Activated T-helper 2 cell treated with anti-CD3 and anti-CD28 coated beads, Interferon-gamma antibody, Interleukin-2, Interleukin-4, amounts not matched to agents 10 μg/mL and 5 μg/mL and 100 μg/mL, durations not matched to agents 14 hours and 24 hours and 36 hours (primary cell): ENCODE measurements at regions not wholly inside any gene's neighbourhood (a gene's known extent, or its start where the extent isn't known, plus 50 kb on each side); places are given as distances from the start of the nearest gene placed in this dataset.

Experiments
- DNase-seq: peaks from one replicate; pipeline ENCODE4 v3.0.0; 2021; ENCODE audit warnings: low spot score
- H3K27ac Mint-ChIP-seq: one replicate; pipeline ENCODE4 v1.8.0; 2021; ENCODE audit warnings: mixed read lengths
- H3K27me3 Mint-ChIP-seq: one replicate; pipeline ENCODE4 v1.8.0; 2021; ENCODE audit warnings: low read depth, mixed read lengths
- H3K36me3 Mint-ChIP-seq: one replicate; pipeline ENCODE4 v1.8.0; 2021; ENCODE audit warnings: low read depth, mixed read lengths
- H3K4me1 Mint-ChIP-seq: one replicate; pipeline ENCODE4 v1.8.0; 2021; ENCODE audit warnings: low read depth, mixed read lengths
- H3K4me3 Mint-ChIP-seq: one replicate; pipeline ENCODE4 v1.8.0; 2021; ENCODE audit warnings: low read depth, mild to moderate bottlenecking, moderate library complexity, mixed read lengths
- H3K9me3 Mint-ChIP-seq: one replicate; pipeline ENCODE4 v1.8.0; 2021; ENCODE audit warnings: mixed read lengths
- intact Hi-C: fragments of 100-400 bp; cut with micrococcal nuclease; formaldehyde crosslinking; loops from one replicate; pipeline ENCODE4 v1.15.1; 2023

- Mint-ChIP-seq H3K27ac (no peak overlapping the region), H3K9me3 (no peaks in the 10 kb centered on the region), H3K36me3 (no peaks in the 10 kb centered on the region), H3K4me1 (no peaks in the 10 kb centered on the region), H3K27me3 (no peaks in the 10 kb centered on the region), H3K4me3 (no peak overlapping the region)
- intact Hi-C loops: no loop called here
- DNase-seq: no peak
Measured at GRCh38 chr4:129231945-129232588, 136.1 kb downstream of the C4orf33 start.

GRCh38 chr4:129232589-129233337 lies 136.8 kb downstream of the C4orf33 start:
- intact Hi-C loops: no loop called here
- no peak overlapping the region for H3K27ac Mint-ChIP-seq
- H3K27me3 Mint-ChIP-seq: no peaks in the 10 kb centered on the region
- no peak for DNase-seq
- no peaks in the 10 kb centered on the region for H3K4me1 Mint-ChIP-seq
- no peaks in the 10 kb centered on the region for H3K9me3 Mint-ChIP-seq
- H3K4me3 Mint-ChIP-seq: no peak overlapping the region
- H3K36me3 Mint-ChIP-seq: no peaks in the 10 kb centered on the region

- DNase-seq: no peak
- Mint-ChIP-seq H3K36me3 (no peaks in the 10 kb centered on the region), H3K4me1 (no peaks in the 10 kb centered on the region), H3K9me3 (no peaks in the 10 kb centered on the region), H3K27ac (no peak overlapping the region), H3K4me3 (no peak overlapping the region), H3K27me3 (no peaks in the 10 kb centered on the region)
- intact Hi-C loops: no loop called here
Measured at GRCh38 chr4:129233691-129234090, 137.7 kb downstream of the C4orf33 start.

GRCh38 chr4:129236351-129236750 lies 140.4 kb downstream of the C4orf33 start:
- Mint-ChIP-seq H3K9me3 (no peaks in the 10 kb centered on the region), H3K27me3 (no peaks in the 10 kb centered on the region), H3K4me3 (no peak overlapping the region), H3K27ac (no peak overlapping the region), H3K4me1 (no peaks in the 10 kb centered on the region), H3K36me3 (no peaks in the 10 kb centered on the region)
- intact Hi-C loops: no loop called here
- DNase-seq: no peak

GRCh38 chr4:129239088-129239487 lies 143.1 kb downstream of the C4orf33 start:
- H3K4me3 Mint-ChIP-seq: no peak overlapping the region
- H3K36me3 Mint-ChIP-seq: no peaks in the 10 kb centered on the region
- no peak for DNase-seq
- no peaks in the 10 kb centered on the region for H3K4me1 Mint-ChIP-seq
- H3K9me3 Mint-ChIP-seq: no peaks in the 10 kb centered on the region
- H3K27me3 Mint-ChIP-seq: no peaks in the 10 kb centered on the region
- H3K27ac Mint-ChIP-seq: no peak overlapping the region
- intact Hi-C loops: no loop called here

GRCh38 chr4:129240816-129241215 lies 144.9 kb downstream of the C4orf33 start:
- Mint-ChIP-seq H3K4me1 (no peaks in the 10 kb centered on the region), H3K36me3 (no peaks in the 10 kb centered on the region), H3K9me3 (no peaks in the 10 kb centered on the region), H3K27me3 (no peaks in the 10 kb centered on the region), H3K4me3 (no peak overlapping the region), H3K27ac (no peak overlapping the region)
- DNase-seq: no peak
- intact Hi-C loops: no loop called here

GRCh38 chr4:129246145-129246544 lies 150.2 kb downstream of the C4orf33 start:
- Mint-ChIP-seq H3K27ac (no peak overlapping the region), H3K36me3 (no peaks in the 10 kb centered on the region), H3K4me3 (no peak overlapping the region), H3K9me3 (no peaks in the 10 kb centered on the region), H3K27me3 (no peaks in the 10 kb centered on the region), H3K4me1 (no peaks in the 10 kb centered on the region)
- intact Hi-C loops: no loop called here
- no peak for DNase-seq

- no peak for DNase-seq
- no peak overlapping the region for H3K4me3 Mint-ChIP-seq
- H3K4me1 Mint-ChIP-seq: no peaks in the 10 kb centered on the region
- no peaks in the 10 kb centered on the region for H3K27me3 Mint-ChIP-seq
- no peak overlapping the region for H3K27ac Mint-ChIP-seq
- intact Hi-C loops: no loop called here
- no peaks in the 10 kb centered on the region for H3K9me3 Mint-ChIP-seq
- no peaks in the 10 kb centered on the region for H3K36me3 Mint-ChIP-seq
Measured at GRCh38 chr4:129246910-129247461, 151.0 kb downstream of the C4orf33 start.

- no peaks in the 10 kb centered on the region for H3K9me3 Mint-ChIP-seq
- H3K36me3 Mint-ChIP-seq: no peaks in the 10 kb centered on the region
Measured at GRCh38 chr4:129248621-129249020, 152.7 kb downstream of the C4orf33 start.

GRCh38 chr4:129254126-129254525 lies 158.2 kb downstream of the C4orf33 start:
- Mint-ChIP-seq H3K36me3 (no peaks in the 10 kb centered on the region), H3K27ac (no peak overlapping the region), H3K9me3 (no peaks in the 10 kb centered on the region), H3K4me3 (no peak overlapping the region), H3K27me3 (no peaks in the 10 kb centered on the region), H3K4me1 (no peaks in the 10 kb centered on the region)
- no peak for DNase-seq
- intact Hi-C loops: no loop called here

More at GRCh38 chr4:129248621-129249020, 152.7 kb downstream of the C4orf33 start:
- intact Hi-C loops: no loop called here
- no peak overlapping the region for H3K4me3 Mint-ChIP-seq
- no peaks in the 10 kb centered on the region for H3K4me1 Mint-ChIP-seq
- no peak overlapping the region for H3K27ac Mint-ChIP-seq
- DNase-seq: no peak
- no peaks in the 10 kb centered on the region for H3K27me3 Mint-ChIP-seq

- Mint-ChIP-seq H3K4me3 (no peak overlapping the region), H3K4me1 (no peaks in the 10 kb centered on the region), H3K27ac (no peak overlapping the region), H3K27me3 (no peaks in the 10 kb centered on the region), H3K9me3 (no peaks in the 10 kb centered on the region), H3K36me3 (no peaks in the 10 kb centered on the region)
- intact Hi-C loops: no loop called here
- no peak for DNase-seq
Measured at GRCh38 chr4:129254526-129254925, 158.6 kb downstream of the C4orf33 start.

GRCh38 chr4:129261584-129261983 lies 165.6 kb downstream of the C4orf33 start:
- intact Hi-C loops: no loop called here
- Mint-ChIP-seq H3K36me3 (no peaks in the 10 kb centered on the region), H3K27me3 (peaks cover 2% of the 10 kb centered on the region), H3K4me3 (no peak overlapping the region), H3K4me1 (peaks cover 4% of the 10 kb centered on the region), H3K27ac (no peak overlapping the region), H3K9me3 (no peaks in the 10 kb centered on the region)
- no peak for DNase-seq

GRCh38 chr4:129264008-129264657 lies 168.2 kb downstream of the C4orf33 start:
- DNase-seq: no peak
- Mint-ChIP-seq H3K36me3 (no peaks in the 10 kb centered on the region), H3K4me1 (peaks cover 4% of the 10 kb centered on the region), H3K9me3 (no peaks in the 10 kb centered on the region), H3K27ac (no peak overlapping the region), H3K4me3 (no peak overlapping the region), H3K27me3 (peaks cover 2% of the 10 kb centered on the region)
- intact Hi-C loops: no loop called here
